Astrocyte of the spinal cord (primary cell): ENCODE measurements at regions not wholly inside any gene's neighbourhood (a gene's known extent, or its start where the extent isn't known, plus 50 kb on each side); places are given as distances from the start of the nearest gene placed in this dataset.
A peak's percentile ranks its signal among the peaks of the same experiment; 100 is the strongest.

Experiments
- DNase-seq: peaks from one replicate; pipeline ENCODE4 v3.0.0; 2011; ENCODE audit warnings: low read depth, low spot score
- H3K4me3 ChIP-seq: 2 replicates; pipeline ENCODE4 v1.5.1; 2011; ENCODE audit warnings: low read depth, mild to moderate bottlenecking, low read length, moderate library complexity
- in situ Hi-C: cut with HindIII; loops from 2 replicates; pipeline ENCODE4 v1.10.0; 2017; ENCODE audit warnings: low sequenced_read_pairs
- TF ChIP-seq, protein P1 (sequence below): IDR thresholded peaks from 2 replicates; pipeline ENCODE4 v1.5.1; 2012; ENCODE audit warnings: low read depth, mild to moderate bottlenecking, low read length, inconsistent platforms

DNA sequence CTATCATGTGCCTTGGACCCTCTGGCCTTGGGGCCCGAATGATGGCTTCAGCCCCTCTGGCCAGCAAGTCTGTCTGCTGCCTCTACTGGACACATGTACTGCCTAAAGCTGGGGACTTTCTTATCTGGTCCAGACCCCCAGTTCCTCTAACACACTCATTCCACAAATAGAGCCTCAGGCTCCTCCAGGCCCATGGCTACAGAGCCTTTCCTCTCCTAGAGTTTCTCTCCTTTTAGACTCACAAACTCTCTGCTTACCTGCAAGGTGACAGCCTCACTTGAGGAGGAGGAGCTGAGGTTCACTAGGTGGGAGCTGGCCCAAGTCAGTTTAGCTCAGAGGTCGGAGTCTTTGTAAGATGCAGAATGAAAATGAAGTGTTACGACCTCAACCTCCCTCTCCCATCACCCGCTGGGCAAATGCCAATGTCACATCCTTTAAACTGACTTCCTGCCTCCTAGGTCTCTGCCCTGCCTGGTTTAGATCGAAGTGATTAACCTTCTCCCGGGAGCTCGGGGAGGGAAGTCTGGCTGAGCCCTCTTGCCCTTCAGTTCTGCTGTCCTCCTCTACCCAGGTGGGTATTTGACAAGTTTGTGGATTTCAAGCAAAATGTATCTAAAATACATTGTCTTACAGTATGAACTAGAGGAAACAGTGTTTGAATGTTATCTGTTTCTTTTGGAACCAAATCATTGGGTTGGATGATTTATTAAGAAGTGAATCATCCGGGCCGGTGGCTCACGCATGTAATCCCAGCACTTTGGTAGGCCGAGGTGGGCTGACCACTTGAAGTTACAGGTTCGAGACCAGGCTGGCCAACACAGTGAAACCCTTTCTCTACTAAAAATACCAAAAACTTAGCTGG lies 71.9 kb upstream of the TNS3 start:
- peak; percentile 67 for DNase-seq
- H3K4me3 ChIP-seq, result no peak overlapping the region
- in situ Hi-C loops, result no loop called here
- TF ChIP-seq, protein P1, sequence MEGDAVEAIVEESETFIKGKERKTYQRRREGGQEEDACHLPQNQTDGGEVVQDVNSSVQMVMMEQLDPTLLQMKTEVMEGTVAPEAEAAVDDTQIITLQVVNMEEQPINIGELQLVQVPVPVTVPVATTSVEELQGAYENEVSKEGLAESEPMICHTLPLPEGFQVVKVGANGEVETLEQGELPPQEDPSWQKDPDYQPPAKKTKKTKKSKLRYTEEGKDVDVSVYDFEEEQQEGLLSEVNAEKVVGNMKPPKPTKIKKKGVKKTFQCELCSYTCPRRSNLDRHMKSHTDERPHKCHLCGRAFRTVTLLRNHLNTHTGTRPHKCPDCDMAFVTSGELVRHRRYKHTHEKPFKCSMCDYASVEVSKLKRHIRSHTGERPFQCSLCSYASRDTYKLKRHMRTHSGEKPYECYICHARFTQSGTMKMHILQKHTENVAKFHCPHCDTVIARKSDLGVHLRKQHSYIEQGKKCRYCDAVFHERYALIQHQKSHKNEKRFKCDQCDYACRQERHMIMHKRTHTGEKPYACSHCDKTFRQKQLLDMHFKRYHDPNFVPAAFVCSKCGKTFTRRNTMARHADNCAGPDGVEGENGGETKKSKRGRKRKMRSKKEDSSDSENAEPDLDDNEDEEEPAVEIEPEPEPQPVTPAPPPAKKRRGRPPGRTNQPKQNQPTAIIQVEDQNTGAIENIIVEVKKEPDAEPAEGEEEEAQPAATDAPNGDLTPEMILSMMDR, result peak; percentile 13

DNA sequence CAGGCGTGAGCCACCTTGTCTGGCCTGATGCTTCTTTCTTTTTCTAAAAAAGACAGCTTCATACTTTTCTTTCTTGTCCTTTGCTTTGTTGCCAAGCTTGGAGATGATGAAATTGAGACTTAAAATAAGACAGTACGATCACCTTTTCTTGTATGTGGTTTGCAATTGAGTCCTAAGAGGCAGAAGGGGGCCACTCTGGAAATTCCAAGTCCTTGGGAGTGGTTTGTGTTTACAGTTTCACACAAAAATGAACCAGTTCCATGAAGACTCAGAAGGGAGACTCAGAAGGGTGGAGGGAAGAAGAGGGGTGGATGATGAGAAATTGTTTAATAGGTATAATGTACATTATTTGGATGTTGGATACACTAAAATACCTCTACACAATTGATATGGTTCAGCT lies 70.7 kb upstream of the TNS3 start:
- no peak for DNase-seq
- in situ Hi-C loops, result no loop called here
- TF ChIP-seq, protein P1, result no peak
- no peak overlapping the region for H3K4me3 ChIP-seq

DNA sequence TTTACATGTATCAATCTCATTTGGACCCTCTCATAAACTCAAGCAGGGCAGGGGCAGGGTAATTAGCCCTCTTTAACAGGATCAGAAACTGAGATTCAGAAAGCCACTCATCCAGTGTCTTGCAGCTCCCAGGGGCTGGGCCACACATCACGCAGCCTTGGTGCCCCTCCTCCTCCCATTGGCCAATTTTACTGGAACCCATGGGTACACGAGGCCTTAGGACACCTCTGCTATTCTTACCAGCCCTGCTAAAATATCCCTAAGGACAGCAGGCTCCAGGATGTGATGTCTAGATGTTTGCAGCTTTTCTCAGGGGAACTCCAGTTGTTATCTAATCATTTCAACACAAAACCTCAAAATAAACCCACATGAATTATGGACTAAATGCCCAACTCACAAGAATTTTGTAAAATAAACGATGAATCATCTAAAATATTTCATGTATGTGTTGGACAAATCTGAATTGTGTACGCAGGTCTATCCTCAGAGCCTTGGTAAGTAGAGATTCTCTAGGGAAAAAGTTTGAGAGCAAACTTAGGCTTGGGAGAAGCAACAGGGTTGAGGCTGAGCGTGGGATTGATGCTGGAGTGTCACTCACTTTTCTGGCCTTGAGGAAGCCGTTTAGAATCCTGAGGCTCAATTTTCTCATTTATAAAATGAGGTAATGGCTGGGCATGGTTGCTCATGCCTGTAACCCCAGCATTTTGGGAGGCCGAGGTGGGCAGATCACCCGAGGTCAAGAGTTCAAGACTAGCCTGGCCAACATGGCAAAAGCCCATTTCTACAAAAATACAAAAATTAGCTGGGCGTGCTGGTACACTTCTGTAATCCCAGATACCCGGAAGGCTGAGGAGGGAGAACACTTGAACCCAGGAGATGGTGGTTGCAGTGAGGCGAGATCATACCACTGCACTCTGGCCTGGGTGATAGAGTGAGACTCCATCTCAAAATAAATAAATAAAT lies 69.7 kb upstream of the TNS3 start:
- DNase-seq, result peak; percentile 94
- in situ Hi-C loops, result no loop called here
- no peak overlapping the region for H3K4me3 ChIP-seq
- TF ChIP-seq, protein P1, result no peak

DNA sequence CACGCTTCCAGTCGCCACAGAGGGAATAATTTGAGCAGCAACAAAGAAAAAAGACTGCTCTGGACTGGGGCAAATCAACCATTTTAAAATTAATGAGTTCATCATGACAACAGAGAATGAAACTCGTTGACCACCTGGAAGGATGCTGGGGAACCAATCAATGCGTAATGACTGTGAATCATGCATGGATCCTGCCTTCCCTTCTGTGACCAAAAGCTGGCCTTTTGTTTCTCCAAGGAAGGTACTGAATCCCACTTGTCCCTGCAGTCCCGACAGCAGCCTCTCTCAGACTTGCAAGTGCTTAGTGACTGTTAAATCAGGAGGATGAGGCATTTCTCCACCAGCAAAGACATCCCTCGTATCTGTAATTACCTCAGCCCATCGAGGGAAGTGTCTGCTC lies 68.0 kb upstream of the TNS3 start:
- no peak for DNase-seq
- TF ChIP-seq, protein P1, result no peak
- in situ Hi-C loops, result no loop called here
- H3K4me3 ChIP-seq, result no peak overlapping the region

DNA sequence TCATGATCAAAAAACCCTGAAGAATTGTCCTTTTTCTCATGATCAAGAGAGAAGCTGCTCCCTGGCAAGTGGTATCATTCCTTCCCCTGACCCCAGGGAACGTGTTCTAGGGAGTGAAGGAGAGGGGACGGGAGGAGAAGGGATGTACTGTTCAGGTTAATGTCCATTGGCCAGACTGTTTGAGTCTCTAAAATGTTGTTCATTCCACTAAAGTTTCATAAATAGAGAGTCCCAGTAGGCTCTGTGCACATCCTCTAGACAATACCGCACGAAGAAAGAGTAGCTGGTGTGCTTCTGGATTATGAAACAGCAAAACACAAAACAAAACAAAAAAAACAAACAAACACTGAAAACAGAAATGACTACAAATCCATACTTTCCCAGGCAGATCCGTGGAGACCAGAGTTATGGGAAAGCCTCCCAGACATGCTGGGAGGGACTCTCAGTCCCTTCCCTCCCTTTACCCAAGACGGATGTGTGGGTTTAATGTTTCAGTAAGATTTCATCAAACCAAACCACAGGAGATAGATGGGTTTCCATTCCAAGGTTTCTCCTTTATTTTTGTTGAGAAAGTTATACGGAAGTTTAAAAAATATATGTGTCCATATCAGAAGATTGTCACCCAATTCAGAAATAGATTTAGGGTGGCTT lies 66.5 kb upstream of the TNS3 start:
- H3K4me3 ChIP-seq, result no peak overlapping the region
- DNase-seq, result peak; percentile 79
- TF ChIP-seq, protein P1, result no peak
- in situ Hi-C loops, result no loop called here

DNA sequence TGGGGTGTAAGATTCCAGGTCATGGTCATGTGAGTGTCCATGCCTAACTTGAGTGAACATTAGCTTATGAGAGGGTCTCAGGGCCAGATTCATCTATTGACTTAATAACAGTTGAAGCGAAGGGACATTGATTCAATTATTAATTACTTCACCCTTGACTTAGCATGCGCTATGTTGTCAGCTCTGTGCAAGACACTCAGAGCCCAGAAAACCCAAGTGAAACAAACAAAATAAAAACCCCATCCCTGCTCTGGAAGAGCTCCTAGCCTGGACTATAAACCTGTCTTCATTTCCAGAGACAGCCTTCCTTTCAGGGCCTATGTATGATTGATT lies 66.0 kb upstream of the TNS3 start:
- in situ Hi-C loops, result no loop called here
- TF ChIP-seq, protein P1, result no peak
- DNase-seq, result no peak
- H3K4me3 ChIP-seq, result no peak overlapping the region
